ENCODE measurements at regions not wholly inside any gene's neighbourhood (a gene's known extent, or its start where the extent isn't known, plus 50 kb on each side); places are given as distances from the start of the nearest gene placed in this dataset.

GRCh38 chr5:7315118-7315517 lies 80.8 kb upstream of the ADCY2 start:
- DNase-seq, result no peak

DNA sequence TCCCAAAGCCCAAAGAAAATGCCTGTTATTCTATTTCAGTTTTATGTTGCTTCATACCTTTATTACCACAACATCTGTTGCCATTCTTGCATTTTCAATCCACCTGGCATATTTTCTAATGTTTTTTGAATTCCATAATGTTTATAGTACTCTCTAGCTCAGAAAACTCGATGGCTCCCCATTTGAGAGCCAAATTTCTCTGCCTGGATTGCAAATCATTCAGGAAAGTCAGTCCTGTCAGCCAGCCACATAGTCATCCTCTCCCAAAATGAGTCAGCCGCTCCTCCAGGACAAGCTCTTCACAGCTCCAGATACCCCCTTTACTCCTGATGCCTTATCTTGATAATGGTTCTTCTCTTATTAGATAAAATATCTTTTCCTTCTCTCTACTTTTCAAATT lies 78.2 kb upstream of the ADCY2 start:
- DNase-seq, result no peak

DNA sequence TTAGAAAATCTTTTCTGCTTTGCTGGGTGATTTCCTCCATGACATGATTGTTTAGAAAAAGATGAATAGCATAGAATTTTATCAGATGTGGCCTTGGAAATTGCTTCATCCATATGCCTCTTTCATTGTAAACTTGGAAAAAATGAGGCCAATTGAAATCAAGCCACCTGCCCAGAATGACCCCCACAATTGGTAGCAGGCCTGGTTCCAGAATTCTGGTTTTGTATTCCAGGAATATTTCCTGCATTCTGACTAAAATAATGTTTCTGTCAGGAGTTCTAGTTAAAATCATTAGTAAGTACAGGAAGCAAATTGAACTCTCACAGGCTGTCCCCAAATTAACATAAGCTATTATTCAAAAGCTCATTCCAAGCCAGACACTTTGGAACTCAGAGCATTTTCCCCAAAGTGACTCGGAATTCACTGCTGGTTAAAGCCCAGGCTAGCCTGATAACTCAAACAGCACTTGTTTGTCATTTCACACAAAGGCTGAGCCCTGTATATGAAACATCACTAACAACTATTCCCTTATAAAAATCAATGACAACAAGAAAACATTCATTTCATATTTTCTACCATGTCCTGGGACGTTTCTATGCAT lies 75.1 kb upstream of the ADCY2 start:
- no peak for DNase-seq

GRCh38 chr5:7321724-7322123 lies 74.2 kb upstream of the ADCY2 start:
- DNase-seq, result no peak

DNA sequence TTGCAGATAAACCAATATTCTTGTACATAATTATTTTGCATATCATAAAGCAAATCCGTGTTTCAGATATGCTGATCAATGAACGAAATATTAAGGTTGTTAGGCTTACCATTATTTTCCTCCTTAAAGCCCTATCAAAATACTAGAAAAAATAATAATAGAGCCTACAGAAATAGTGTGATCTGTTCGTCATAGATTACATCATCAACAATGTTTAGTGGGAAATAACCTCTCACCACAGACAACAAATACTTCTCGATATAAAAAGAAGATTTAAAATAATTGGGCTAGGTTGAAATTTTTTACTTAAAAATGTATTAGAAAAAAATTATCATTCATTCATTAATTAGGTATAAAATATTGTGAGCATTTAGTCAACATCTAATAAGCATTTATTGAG lies 71.0 kb upstream of the ADCY2 start:
- DNase-seq, result no peak

- no peak for DNase-seq
Observed at GRCh38 chr5:7325975-7326913, 69.7 kb upstream of the ADCY2 start.

GRCh38 chr5:7329141-7329540 lies 66.8 kb upstream of the ADCY2 start:
- no peak for DNase-seq

DNA sequence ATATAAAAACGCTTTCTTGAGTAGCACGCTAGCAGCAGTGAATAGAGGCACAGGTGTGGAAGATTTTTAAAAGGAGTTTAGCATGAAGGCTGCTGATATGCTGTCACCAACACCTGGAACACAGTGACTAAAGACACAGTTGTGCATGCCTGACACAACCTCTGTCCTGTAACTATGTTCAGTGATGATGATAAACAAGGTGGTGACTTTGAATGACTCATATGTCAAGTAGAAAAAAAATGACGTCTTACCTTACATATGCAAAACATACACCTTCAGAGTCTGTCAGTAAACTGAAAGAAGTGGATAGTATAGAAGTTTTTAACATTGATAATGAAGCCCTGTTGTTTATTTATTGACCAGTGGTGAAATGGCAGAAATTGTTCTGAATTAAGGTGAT lies 66.2 kb upstream of the ADCY2 start:
- DNase-seq, result no peak

- DNase-seq, result no peak
Observed at GRCh38 chr5:7330256-7330655, 65.7 kb upstream of the ADCY2 start.

GRCh38 chr5:7331131-7331530 lies 64.8 kb upstream of the ADCY2 start:
- DNase-seq, result no peak

Data from NCI-H345 (cell line).